NCI-H1092 (cell line): ENCODE measurements at regions not wholly inside any gene's neighbourhood (a gene's known extent, or its start where the extent isn't known, plus 50 kb on each side); places are given as distances from the start of the nearest gene placed in this dataset.

Source experiments
- DNase-seq: peaks from one replicate; lab custom pipeline; 2025; lab: John Stamatoyannopoulos, UW

DNA sequence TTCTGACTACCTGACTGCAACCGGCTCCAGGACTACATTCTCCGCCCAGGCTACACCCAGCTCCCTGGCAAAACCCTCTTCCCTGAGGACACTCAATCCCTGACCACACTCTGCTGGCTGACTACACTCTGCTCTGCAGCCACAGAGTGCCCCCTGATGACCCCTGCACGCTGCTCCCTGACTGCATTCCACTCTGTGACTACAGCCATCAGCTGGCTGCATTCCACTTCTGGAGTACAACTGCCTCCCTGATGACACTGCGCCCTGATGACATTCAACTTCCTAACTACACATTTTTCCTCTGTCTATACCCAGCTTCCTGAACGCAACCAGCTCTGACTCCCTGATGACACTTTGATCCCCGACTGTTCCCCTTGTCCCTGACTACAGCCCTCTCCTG lies 71.3 kb upstream of the NRXN1 start:
- DNase-seq, result no peak

GRCh38 chr2:51093016-51093415 lies 61.1 kb upstream of the NRXN1 start:
- DNase-seq, result no peak

- DNase-seq, result no peak
These were observed 53.6 kb upstream of the NRXN1 start for GRCh38 chr2:51085420-51086068.

DNA sequence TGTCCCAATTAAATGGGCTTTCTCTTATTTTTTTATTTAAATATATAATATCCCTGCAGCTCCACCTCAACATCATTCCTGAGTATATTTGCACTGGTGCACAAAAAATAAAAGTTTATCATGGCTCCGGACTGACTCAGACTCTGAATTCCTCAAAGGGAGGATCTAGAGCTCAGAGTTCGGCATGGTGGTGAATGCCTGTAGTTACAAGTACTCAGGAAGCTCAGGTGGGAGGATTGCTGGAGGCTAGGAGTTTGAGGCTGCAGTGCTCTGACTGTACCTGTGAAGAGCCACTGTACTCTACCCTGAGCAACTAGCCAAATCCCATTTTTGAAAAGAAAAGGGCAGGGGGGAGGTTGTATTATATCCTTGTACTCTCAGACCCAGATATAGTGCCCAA lies 52.8 kb upstream of the NRXN1 start:
- DNase-seq, result no peak
